ENCODE measurements at regions not wholly inside any gene's neighbourhood (a gene's known extent, or its start where the extent isn't known, plus 50 kb on each side); places are given as distances from the start of the nearest gene placed in this dataset.

- ATAC-seq (ENCODE audit: insufficient read depth, low FRiP score) (no peak), DNase-seq (peak; percentile 71 to 94 (median 94))
- H3K4me3 ChIP-seq: no peak overlapping the region
- no peaks in the 10 kb centered on the region for H3K27me3 ChIP-seq (ENCODE audit: control insufficient read depth in 3 of 3, insufficient read depth in 3 of 3, low read length in 2 of 3)
- no peaks in the 10 kb centered on the region for H3K9me3 ChIP-seq (ENCODE audit: control insufficient read depth in 4 of 4, insufficient read depth in 3 of 4, low read length in 3 of 4)
- TF ChIP-seq CTCF (IDR thresholded peaks at IDR 0.05; ENCODE audit: control extremely low read depth, extremely low read depth): no peak
- no peaks in the 10 kb centered on the region for H3K36me3 ChIP-seq (ENCODE audit: control insufficient read depth in 4 of 4, insufficient read depth in 4 of 4, low read length in 4 of 4)
- peak overlapping the region in 1 of 2 donors; percentile 11 for H3K27ac ChIP-seq (ENCODE audit: low read depth in 1 of 2, low read length in 1 of 2)
- H3K9ac ChIP-seq (ENCODE audit: insufficient read depth in 1 of 2, low read length in 2 of 2): peak overlapping the region in 1 of 2 donors; percentile 73
- WGBS, 2 donors: 86 to 88% methylated on average over 8 of the region's 8 CpGs
- peaks cover 0 to 40% (median 28%) of the 10 kb centered on the region in 5 donors for H3K4me1 ChIP-seq (ENCODE audit: control insufficient read depth in 5 of 5, insufficient read depth in 5 of 5, low read length in 5 of 5)
Measured at GRCh38 chr9:13939701-13940490, 374.0 kb downstream of the NFIB start.

GRCh38 chr9:13939134-13939533 is 374.8 kb downstream of the NFIB start:
- Histone ChIP-seq H3K4me3 (no peak overlapping the region), H3K9me3 (ENCODE audit: control insufficient read depth in 4 of 4, insufficient read depth in 3 of 4, low read length in 3 of 4) (no peaks in the 10 kb centered on the region), H3K4me1 (ENCODE audit: control insufficient read depth in 5 of 5, insufficient read depth in 5 of 5, low read length in 5 of 5) (peaks cover 0 to 40% (median 28%) of the 10 kb centered on the region in 5 donors), H3K36me3 (ENCODE audit: control insufficient read depth in 4 of 4, insufficient read depth in 4 of 4, low read length in 4 of 4) (no peaks in the 10 kb centered on the region), H3K9ac (ENCODE audit: insufficient read depth in 1 of 2, low read length in 2 of 2) (peak overlapping the region in 1 of 2 donors; percentile 73), H3K27me3 (ENCODE audit: control insufficient read depth in 3 of 3, insufficient read depth in 3 of 3, low read length in 2 of 3) (no peaks in the 10 kb centered on the region), H3K27ac (ENCODE audit: low read depth in 1 of 2, low read length in 1 of 2) (peak overlapping the region in 1 of 2 donors; percentile 27)
- DNase-seq: peak; percentile 48 to 97 (median 94)
- no peak for TF ChIP-seq CTCF (IDR thresholded peaks at IDR 0.05; ENCODE audit: control extremely low read depth, extremely low read depth)
- 56 to 60% methylated on average over 1 of the region's 1 CpG for WGBS, 2 donors
- no peak for ATAC-seq (ENCODE audit: insufficient read depth, low FRiP score)

- DNase-seq (no peak), ATAC-seq (ENCODE audit: insufficient read depth, low FRiP score) (no peak)
- TF ChIP-seq CTCF (IDR thresholded peaks at IDR 0.05; ENCODE audit: control extremely low read depth, extremely low read depth): no peak
- Histone ChIP-seq H3K9me3 (ENCODE audit: control insufficient read depth in 4 of 4, insufficient read depth in 3 of 4, low read length in 3 of 4) (no peaks in the 10 kb centered on the region), H3K27ac (ENCODE audit: low read depth in 1 of 2, low read length in 1 of 2) (no peak overlapping the region), H3K4me3 (no peak overlapping the region), H3K9ac (ENCODE audit: insufficient read depth in 1 of 2, low read length in 2 of 2) (no peak overlapping the region), H3K27me3 (ENCODE audit: control insufficient read depth in 3 of 3, insufficient read depth in 3 of 3, low read length in 2 of 3) (no peaks in the 10 kb centered on the region), H3K4me1 (ENCODE audit: control insufficient read depth in 5 of 5, insufficient read depth in 5 of 5, low read length in 5 of 5) (peaks cover 0 to 20% (median 16%) of the 10 kb centered on the region in 5 donors), H3K36me3 (ENCODE audit: control insufficient read depth in 4 of 4, insufficient read depth in 4 of 4, low read length in 4 of 4) (no peaks in the 10 kb centered on the region)
- 91 to 97% methylated on average over 3 of the region's 3 CpGs for WGBS, 2 donors
Measured at GRCh38 chr9:13934416-13934815, 379.5 kb downstream of the NFIB start.
